ENCODE measurements at regions not wholly inside any gene's neighbourhood (a gene's known extent, or its start where the extent isn't known, plus 50 kb on each side); places are given as distances from the start of the nearest gene placed in this dataset.
"Not testable (repeated sequence)": the region's sequence is repeated elsewhere in the genome, so short reads cannot be mapped to it uniquely, and the experiment has no call there.

DNA sequence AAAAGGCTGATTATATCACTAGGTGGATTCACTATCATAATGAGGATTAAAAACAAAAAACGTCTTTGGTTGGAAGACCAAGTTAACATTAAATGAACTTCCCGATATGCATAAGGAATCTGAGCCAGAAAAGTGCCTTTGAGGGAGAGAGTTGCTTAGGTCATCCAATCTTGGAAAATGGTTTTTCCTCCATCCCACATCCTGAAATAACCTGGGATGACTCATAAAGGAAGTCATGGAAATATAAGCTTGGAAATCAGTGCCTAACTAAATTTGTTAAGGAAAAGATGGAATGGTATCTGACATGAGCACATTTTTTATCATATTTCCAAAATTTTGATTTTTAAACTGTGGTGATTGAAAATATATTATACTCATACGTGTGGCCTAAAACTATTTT lies 66.0 kb downstream of the KBTBD8 start:
- DNase-seq (ENCODE audit: low read depth in 2 of 3, low spot score in 2 of 3) = no peak

DNA sequence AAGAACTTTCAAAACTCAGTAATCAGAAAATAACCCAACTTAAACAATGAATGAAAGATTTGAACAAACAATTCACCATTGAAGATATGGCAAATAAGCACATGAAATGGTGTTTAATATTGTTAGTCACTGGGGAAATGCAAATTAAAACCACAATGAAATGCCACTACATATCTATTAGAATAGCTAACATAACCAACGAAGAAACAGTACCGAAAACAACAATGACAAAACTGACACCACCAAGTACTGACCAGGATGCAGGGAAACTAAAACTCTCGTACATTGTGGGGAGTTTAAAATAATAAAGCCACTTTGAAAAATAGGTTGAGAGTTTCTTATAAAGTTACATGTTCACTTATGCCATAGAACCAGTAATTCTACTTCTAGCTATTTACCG lies 69.1 kb downstream of the KBTBD8 start:
- no peak for DNase-seq (ENCODE audit: low read depth in 2 of 3, low spot score in 2 of 3)

DNA sequence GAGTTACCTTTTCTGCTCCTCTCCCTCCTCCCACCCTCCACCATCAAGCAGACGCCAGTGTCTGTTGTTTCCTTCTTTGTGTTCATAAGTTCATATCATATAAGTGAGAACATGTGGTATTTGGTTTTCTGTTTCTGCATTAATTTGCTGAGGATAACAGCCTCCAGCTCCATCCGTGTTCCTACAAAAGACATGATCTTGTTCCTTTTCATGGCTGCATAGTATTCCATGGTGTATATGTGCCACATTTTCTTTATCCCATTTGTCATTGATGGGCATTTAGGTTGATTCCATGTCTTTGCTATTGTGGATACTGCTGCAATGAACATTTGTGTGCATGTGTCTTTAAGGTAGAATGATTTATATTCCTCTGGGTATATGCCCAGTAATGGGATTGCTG lies 74.5 kb downstream of the KBTBD8 start:
- DNase-seq (ENCODE audit: low read depth in 2 of 3, low spot score in 2 of 3) = not testable (repeated sequence)

DNA sequence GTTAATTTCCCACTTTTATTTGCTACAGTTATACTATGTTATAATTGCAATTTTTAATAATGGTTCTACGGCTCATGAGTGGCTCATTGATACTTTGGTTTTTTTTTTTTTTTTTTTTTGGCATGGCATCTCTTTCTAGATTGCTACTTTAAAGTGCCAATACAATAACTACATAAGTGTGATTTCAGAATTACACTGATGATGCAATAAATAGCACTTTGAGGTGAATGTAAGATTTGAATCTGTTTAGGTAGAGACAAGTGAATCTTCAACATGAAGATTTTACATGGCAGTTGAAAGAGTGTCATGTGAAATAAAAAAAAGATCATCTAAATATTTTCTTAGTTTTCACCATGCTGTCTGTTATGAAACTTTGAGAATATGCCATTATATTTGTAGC lies 75.7 kb downstream of the KBTBD8 start:
- DNase-seq (ENCODE audit: low read depth in 2 of 3, low spot score in 2 of 3) = no peak

DNA sequence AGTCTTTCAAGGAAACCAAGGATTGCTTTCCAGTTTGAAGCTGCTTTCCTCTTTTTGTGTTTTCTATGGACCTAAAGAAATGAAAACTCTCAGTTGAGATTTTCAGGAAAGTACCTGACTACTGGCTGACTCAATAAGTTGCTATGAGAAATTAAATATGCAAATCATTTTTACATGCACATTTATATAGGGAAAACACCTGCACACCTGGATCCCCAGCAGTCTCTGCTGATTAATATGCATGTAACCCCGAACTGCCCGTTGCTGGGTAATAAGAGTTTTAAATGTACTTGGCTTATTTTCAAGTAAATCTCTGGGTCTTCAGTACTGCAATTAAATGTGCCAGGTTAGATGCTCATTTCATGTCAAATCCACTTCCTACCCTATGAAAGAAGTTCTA lies 77.2 kb downstream of the KBTBD8 start:
- DNase-seq (ENCODE audit: low read depth in 2 of 3, low spot score in 2 of 3) = no peak

DNA sequence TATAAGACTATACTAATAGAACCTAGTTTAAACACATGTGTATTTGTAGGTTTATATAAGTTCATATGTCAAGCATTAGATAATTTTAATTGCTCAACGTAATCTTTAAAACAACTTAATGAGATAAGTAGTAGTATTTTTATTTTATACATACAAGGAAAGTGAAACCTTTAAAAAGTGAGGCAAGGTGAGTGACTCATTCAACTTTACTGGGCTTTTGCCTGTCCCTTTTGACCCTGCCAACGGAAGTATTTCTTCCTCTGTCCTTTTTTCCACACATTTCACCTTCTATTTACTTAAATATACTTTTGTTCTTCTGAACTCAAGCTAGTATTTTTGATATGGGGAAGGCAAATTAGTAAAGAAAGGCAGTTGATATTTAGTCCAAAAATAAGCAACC lies 78.5 kb downstream of the KBTBD8 start:
- DNase-seq (ENCODE audit: low read depth in 2 of 3, low spot score in 2 of 3) = no peak

DNA sequence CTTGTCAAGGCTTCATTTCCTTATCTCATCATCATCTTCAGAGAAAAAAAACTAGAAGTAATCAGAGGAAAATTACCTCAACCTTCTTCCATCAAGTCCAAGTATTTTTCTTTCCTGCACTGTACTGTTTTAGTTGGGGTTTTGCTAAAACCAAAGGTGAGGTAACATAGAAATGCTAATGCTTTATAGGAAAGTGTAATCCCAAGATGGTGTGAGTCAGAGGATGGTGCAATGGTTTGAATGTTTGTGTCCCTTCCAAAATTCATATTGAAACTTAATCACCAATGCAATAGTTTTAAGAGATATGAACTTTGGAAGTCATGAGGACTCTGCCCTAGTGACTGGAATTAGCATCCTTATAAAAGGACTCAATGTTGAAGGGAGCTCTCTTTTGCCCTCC lies 79.5 kb downstream of the KBTBD8 start:
- DNase-seq (ENCODE audit: low read depth in 2 of 3, low spot score in 2 of 3) = no peak

DNA sequence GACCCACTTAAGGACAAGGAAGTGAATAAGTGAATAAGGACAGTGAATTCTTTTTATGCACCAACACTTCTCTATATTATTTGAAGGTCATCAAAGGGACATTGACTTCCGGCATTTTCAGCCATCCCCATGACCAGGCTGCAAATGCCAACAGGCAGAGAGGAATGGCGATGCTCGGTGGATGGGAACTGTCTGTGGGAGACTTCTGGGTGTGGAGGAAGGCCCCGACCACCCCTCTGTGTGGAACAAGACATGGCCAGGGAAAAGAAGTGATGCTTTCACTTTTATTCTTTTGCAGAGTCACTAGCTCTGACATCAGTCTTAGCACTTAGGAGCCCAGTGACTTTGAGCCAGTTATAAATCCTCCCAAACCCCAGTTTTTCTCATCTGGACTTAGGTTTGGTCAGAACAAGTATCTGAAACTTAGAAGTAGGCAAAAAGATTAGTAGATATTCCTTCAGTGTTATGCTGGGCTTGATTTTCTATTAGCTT lies 84.5 kb downstream of the KBTBD8 start:
- no peak for DNase-seq (ENCODE audit: low read depth in 2 of 3, low spot score in 2 of 3)

DNA sequence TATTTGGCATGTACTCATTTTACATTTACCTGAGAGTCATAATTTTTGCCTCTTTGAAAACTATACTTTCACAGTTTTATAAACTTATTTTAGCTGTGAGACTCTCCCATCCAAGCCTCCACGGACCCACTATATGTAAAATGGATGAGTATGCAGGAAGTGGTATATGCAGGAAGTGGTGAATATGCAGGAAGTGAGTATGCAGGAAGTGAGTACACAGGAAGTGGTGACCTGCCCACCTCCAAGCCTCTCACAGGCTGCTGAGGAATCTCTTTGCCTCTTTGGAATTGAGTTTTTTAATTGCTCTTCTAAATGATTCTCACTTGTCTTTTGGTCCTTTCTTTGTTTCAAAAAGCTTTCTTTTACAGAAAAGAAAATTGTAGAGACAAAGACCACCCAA lies 85.2 kb downstream of the KBTBD8 start:
- DNase-seq (ENCODE audit: low read depth in 2 of 3, low spot score in 2 of 3) = peak; percentile 1 to 25 (median 22)

DNA sequence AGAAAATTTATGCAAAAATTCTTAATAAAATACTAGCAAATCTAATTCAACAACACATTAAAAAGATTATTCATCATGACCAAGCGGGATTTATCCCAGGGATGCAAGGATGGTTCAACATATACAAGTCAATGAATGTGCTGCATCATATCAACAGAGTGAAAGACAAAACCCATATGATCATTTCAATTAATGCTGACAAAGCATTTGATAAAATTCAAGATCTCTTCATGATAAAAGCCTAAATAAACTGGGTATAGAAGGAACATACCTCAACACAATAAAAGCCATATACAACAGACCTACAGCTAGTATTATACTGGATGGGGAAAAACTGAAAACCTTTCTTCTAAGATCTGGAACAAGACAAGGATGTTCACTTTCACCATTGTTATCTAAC lies 89.7 kb downstream of the KBTBD8 start:
- DNase-seq (ENCODE audit: low read depth in 2 of 3, low spot score in 2 of 3) = no peak

DNA sequence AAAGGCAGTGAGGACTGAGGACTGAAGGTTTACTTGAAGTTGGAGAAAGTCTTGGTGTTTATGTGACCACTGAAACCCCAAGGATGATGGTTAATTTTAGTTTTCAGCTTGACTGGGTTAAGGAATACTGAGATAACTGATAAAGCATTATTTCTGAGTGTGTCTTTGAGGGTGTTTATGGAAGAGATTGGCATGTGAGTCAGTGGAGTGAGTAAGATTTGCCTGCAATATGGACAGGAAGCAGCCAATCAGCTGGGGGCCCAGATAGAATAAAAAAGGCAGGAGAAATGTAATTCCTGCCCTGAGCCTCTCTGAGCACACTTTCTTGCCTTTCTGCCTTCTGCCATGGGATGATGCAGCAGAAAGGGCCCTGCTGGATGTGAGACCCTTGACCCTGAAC lies 92.4 kb downstream of the KBTBD8 start:
- DNase-seq (ENCODE audit: low read depth in 2 of 3, low spot score in 2 of 3) = no peak

DNA sequence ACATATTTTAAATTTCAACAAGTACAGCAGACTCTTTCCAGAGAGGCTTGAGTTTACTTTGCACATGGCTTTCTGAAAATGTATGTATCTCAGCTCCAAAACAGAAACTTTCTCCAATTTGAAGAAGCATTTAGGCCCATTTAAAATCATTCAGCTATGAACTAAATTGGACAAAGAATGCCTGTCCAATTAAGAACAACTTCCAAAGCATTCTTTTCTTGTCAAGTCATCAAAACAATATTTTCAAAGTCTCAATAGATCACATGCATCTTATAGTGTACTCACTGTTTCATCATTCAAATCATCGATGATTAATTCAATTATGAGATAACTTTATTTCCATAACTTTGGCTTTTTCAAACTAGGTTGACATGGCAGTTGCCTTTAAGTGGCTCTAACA lies 95.2 kb downstream of the KBTBD8 start:
- DNase-seq (ENCODE audit: low read depth in 2 of 3, low spot score in 2 of 3) = no peak

DNA sequence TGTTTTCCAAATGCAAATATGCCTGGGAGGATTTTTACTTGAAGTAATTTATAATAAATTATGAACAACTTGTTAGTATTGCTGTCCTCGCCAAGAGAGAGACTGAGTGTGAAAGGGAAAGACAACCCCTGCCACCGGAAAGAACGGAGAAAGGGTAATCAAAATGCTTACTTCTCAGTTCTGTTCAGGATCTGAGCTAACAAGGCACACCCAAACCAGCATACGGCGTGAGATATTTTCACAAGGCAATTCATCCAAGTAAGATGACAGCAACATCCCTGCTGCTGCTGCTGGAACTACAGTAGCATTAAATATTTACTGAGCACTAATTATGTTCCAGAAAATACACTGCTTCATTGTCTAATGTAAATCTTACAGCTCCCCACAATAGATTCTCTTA lies 96.1 kb downstream of the KBTBD8 start:
- DNase-seq (ENCODE audit: low read depth in 2 of 3, low spot score in 2 of 3) = no peak

DNA sequence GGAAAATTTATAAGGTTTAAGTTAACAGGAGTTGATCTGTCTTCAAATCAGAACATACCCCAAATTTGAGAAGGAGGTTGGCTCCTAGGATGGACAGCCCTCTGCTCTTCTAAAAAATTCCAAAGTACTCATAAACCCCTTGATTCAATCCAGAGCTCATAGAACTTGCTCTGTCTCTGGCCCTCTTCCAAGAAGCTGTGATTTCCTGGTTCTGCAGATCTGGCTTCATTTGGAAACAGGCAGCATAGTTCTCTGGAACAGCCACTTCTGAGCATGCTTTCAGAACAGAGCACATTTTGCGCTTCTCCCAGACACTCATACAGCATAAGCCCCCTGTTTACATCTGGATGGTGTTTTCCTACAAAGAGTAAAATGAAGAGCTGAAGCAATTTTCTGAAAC lies 96.7 kb downstream of the KBTBD8 start:
- DNase-seq (ENCODE audit: low read depth in 2 of 3, low spot score in 2 of 3) = no peak

DNA sequence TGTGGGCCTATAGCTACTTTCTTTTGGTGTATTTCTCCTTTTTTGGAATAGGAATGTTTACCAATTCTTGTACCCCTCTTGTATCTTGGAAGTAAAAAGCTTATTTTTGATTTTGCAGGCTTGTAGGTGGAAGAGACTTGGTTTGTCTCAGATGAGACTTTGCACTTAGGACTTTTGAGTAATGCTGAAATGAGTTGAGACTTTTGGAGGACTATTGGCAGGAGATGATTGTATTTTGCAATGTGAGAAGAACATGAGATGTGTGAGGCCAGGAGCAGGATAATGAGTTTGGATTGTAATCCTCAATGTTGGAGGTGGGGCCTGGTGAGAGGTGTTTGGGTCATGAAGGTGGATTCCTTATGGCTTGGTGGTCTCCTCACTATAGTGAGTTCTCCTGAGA lies 106.3 kb downstream of the KBTBD8 start:
- DNase-seq (ENCODE audit: low read depth in 2 of 3, low spot score in 2 of 3) = no peak

DNA sequence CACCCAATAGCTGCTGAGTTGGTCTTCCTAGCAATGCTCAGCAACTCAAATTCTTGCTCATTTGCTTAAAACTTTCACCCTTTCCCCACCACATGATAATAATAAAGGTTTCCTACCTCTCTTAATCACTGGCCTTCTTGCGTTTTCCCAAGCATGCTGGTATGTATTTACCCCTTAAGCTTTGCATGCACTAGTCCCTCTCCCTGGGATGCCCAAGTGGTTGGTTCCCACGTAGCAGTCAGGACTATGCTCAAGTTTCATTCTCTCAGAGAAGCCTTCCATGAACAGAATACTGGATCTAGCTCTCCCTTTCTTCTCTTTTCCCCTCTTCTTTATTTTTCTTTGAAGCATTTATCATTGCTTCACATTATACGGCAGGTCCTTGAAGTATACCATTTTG lies 108.8 kb downstream of the KBTBD8 start:
- DNase-seq (ENCODE audit: low read depth in 2 of 3, low spot score in 2 of 3) = no peak

DNA sequence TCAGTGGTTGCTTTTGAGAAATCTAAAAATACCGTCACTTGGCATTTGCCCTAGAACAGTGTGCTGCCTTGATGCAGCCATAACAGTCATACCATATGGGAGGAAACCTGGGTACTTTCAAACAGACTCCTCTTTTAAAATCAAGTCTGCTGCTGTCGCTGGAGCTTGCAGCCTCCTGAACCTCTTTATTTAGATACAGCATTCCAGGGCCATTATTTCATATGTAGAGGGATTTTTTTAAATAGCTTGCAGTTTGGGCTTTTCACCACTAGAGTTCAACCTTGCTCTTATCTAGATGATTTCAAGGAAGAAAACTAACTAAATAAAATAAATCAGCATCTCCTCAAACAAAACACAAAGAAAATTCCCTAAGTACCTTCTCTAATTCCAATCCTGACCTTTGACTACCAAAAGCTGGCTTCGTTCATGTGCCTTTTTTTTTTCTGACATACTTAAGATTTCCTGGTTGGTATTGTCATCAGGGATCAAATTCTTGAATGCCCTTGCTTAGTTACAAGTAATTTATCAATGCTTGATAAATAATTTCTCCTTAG lies 111.6 kb downstream of the KBTBD8 start:
- peak in 2 of 3 donors; percentile 7 to 29 for DNase-seq (ENCODE audit: low read depth in 2 of 3, low spot score in 2 of 3)

DNA sequence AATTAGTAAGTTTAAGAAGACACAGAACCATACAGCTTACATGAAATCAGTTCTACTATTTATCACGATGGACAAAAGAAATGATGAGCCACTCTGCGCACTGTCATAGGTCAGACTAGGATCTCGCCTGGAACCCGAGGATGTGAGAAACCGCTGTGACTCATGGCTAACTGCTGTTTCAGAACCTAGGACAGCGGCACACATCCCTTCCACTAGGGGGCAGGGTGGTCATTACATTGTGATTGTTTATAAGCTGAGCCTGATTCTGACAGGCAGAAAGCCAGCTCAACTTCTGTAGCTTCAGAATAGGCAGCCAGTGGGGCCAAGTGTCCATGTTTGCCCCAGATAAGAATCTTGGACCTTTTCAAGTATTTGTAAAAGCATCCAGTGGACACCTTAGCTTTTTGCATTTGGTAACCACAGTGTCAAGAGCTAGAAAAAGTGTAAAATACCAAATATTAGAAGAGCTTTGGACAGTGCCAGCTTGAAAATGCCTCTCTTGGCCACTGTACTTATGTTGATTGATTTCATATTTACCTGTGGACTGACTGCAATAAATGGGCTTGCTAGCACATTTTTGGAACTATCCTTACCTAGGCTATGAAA lies 115.8 kb downstream of the KBTBD8 start:
- peak; percentile 43 to 91 (median 73) for DNase-seq (ENCODE audit: low read depth in 2 of 3, low spot score in 2 of 3)

DNA sequence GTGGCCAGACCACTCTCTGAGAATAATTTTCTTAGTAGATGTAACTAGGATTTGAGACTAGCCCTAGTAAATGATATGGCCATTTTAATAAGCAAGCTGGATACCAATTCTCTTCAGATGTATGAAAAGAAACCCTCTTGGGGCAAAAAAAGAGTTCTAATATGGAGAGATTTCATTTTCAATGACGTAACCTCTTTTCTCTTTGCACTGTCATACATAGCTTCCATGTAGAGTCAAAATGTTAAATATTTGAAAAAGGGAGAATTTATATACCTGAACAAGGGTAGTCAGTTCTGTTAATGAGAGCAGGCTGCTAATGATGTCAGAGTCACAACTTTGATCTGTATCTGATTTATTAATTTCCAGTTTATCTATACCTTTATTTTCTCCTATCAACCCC lies 120.0 kb downstream of the KBTBD8 start:
- DNase-seq (ENCODE audit: low read depth in 2 of 3, low spot score in 2 of 3) = no peak

DNA sequence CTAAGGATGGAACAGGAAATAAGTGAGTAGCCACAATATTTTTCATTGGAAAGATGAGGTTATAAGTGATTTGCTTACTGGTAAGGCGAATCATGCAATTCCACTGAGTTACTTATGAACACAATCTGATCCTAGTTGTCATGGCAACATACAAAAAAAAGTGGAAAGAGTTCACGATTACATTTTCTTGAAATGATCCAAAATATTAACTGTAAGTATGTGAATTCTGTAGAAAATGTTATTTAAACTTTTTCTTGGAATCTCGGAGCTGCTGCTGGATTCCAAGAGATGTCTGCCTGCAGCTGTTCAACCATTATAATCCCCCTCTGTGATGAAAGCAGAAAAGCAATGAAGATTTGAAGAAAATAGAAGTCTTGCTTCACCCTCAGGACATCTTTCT lies 120.5 kb downstream of the KBTBD8 start:
- DNase-seq (ENCODE audit: low read depth in 2 of 3, low spot score in 2 of 3) = no peak

DNA sequence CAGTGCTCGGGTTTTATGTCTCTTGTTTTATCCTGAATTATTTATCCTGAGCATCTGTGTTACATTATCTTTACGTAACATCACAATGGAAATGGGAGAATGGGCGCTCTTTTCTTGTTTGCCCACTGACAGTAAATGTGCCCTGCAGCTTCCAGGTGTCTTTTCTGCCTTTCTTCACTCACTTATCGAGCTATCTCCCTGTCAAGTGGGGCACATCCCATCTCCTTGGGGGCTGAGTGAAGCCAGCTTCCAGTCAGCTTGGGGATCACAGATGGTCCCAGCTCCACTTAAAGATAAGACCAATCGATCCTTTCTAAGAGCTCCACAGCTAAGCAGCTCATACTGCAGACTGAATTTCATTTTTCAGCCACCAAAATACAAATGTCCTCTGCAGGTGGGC lies 125.8 kb downstream of the KBTBD8 start:
- no peak for DNase-seq (ENCODE audit: low read depth in 2 of 3, low spot score in 2 of 3)

DNA sequence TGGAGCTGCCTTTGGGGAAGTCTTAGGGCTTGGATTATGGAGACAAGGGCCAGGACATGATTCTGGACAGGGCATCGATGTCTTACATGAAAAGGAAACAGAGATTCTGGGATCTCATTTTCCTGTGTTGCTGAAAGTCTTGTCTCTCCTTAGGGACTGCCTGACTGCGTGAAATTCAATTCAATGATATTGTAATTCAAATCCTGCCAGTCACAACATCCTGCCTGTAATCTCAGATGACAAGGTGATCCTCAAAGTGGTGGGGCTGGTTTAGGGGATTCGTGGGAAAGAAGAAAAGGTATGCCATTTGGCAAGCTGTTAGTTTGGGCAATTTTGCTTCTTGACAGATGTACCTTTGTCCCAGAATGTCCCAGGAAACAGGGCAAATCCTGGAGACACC lies 129.1 kb downstream of the KBTBD8 start:
- no peak for DNase-seq (ENCODE audit: low read depth in 2 of 3, low spot score in 2 of 3)

DNA sequence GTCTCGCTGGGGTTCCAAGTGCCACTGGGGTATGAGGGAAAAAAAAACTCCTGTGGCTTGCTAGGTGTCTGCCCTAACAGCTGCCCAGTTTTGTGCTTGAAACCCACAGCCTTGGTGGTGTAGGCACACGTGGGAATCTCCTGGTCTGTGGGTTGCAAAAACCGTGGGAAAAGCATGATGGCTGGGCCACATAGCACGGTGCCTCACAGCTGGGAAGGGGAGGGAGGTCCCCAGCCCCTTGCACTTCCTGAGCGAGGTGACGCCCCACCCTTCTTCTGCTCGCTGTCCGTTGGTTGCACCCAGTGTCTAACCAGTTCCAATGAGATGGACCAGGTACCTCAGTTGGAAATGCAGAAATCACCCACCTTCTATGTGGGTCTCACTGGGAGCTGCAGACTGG lies 144.3 kb downstream of the KBTBD8 start:
- DNase-seq (ENCODE audit: low read depth in 2 of 3, low spot score in 2 of 3) = no peak
